ENCODE measurements at regions not wholly inside any gene's neighbourhood (a gene's known extent, or its start where the extent isn't known, plus 50 kb on each side); places are given as distances from the start of the nearest gene placed in this dataset.

- TF ChIP-seq PKNOX1 (IDR thresholded peaks at IDR 0.05) = no peak
- TF ChIP-seq POLR2A (IDR thresholded peaks at IDR 0.05; ENCODE audit: low read depth, low read length) = no peak
- TF ChIP-seq FOS (IDR thresholded peaks at IDR 0.05; ENCODE audit: borderline replicate concordance, extremely low read depth, insufficient read length) = no peak
- no peak for TF ChIP-seq CTCF (IDR thresholded peaks at IDR 0.05 in 2 of 3, conservative IDR thresholded peaks at IDR 0.05 in 1 of 3; ENCODE audit: control insufficient read depth in 2 of 3, extremely low read depth in 1 of 3, insufficient read depth in 1 of 3, low read depth in 3 of 3, low read length in 3 of 3)
- TF ChIP-seq REST (IDR thresholded peaks at IDR 0.05; ENCODE audit: low read depth, low read length) = no peak
- TF ChIP-seq E2F4 (IDR thresholded peaks at IDR 0.05; ENCODE audit: low read depth, low read length) = no peak
- TF ChIP-seq JUND (IDR thresholded peaks at IDR 0.05; ENCODE audit: low read depth, low read length) = no peak
- no peak for TF ChIP-seq NFIC (IDR thresholded peaks at IDR 0.05; ENCODE audit: low read depth, low read length)
- TF ChIP-seq CHD4 (IDR thresholded peaks at IDR 0.05) = no peak
- TF ChIP-seq ZNF622 (IDR thresholded peaks at IDR 0.05) = no peak
Measured at GRCh38 chr15:61519296-61519695, 290.2 kb upstream of the RORA start.
